ENCODE measurements at regions not wholly inside any gene's neighbourhood (a gene's known extent, or its start where the extent isn't known, plus 50 kb on each side); places are given as distances from the start of the nearest gene placed in this dataset.

DNA sequence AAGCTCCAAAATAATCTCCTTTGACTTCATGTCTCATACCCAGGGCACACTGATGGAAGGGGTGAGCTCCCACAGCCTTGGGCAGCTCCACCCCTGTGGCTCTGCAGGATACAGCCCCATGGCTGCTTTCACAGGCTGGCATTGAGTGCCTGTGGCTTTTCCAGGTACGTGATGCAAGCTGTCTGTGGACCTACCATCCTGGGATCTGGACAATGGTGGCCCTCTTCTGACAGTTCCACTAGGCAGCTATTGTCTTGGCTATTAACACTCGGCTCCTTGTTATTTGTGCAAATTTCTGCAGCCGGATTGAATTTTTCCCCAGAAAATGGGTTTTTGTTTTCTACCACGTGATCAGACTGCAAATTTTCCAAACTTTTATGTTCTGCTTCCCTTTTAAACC lies 634.2 kb downstream of the TSN start:
- DNase-seq (ENCODE audit: low spot score): no peak
- intact Hi-C loops (cut with DNase I): no loop called here

DNA sequence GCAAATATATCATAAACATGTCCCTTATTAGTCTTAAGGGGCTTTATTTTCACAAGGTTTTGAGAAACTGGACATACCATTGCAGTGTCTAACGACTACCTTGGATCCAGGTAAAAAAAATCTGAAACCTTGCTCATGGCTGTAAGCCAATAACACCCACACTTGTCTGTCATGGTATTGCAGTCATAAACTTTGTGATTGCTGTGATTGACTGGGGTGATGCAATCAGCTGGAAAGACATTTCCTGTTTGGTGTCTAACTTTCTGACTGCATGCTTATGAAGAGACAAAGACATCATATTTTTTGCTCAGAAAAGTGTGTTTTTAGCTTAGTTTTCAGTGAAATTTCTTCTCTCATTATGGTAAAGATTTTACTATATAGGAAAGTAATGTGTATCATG lies 635.0 kb downstream of the TSN start:
- intact Hi-C loops (cut with DNase I): no loop called here

DNA sequence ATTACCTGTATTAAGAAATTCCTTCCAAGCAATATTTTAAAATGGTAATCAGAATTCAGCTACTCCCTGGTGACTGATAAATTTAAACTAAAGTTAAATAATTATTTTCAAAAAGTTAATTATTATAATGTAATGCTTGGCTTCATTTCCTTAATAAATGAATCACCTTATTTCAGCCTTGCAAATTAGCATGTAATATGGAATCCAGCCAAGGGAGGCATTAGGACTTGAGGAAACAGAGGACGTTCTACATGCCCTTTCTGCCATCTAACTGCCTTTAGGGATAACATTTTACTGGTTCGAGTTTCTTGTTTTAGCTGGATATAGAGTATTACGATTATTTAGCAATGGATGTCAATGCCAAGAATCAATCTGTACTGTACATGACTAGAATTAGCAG lies 636.3 kb downstream of the TSN start:
- intact Hi-C loops (cut with DNase I): no loop called here
- no peak for DNase-seq (ENCODE audit: low spot score)

More for the DNA sequence above, 635.0 kb downstream of the TSN start:
- no peak for DNase-seq (ENCODE audit: low spot score)

DNA sequence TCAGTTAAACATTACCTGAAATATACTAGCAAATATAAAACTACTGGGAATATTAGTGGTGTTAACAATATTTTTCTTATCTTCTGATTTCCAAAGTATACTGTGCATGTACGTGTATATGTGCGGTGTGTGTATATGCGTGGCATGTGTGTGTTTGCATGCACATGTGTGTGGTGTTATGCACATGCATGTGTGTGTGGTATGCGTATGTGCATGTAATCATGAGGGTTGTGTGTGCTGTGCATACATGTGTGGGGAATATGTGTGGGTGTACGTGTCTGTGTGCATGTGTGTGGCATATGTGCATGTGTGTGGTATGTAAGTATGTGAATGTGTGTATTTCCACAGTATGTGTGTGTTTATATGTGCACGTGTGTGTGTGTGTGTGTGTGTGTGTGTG lies 640.2 kb downstream of the TSN start:
- DNase-seq (ENCODE audit: low spot score): no peak
- intact Hi-C loops (cut with DNase I): no loop called here

DNA sequence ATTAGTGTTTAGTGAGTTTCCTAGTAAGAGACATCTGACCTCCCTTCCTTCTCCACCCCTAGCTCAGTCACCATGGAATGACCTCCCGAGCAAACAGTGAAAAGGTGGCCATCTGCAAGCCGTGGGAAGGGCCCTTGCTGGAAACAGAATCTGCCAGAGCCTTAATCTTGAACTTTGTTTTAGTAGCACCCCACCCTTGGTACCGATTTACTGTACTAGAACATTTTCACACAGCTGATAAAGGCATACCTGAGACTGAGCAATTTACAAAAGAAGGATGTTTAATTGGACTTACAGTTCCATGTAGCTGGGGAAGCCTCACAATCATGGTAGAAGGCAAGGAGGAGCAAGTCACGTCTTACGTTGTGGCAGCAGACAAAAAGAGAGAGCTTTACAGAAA lies 655.8 kb downstream of the TSN start:
- DNase-seq (ENCODE audit: low spot score): no peak
- intact Hi-C loops (cut with DNase I): no loop called here

DNA sequence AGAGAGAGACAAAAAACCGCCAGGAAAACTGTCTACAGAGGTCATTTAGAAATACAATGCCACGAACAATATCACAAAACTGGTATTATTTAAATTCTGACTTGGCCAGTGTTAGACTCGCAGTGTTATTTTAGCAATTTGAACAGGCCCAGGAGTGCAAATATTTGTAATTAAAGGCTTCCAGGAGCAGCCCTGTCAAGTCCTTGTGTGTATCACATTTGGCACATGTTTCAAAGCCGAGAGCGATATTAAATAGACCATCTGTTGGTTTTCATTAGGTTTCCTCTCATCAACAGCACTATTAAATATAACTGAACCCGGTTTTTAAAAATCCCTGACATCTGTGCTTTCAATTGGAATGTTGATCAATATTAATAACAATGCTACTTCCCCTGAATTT lies 656.9 kb downstream of the TSN start:
- intact Hi-C loops (cut with DNase I): no loop called here
- DNase-seq (ENCODE audit: low spot score): no peak

DNA sequence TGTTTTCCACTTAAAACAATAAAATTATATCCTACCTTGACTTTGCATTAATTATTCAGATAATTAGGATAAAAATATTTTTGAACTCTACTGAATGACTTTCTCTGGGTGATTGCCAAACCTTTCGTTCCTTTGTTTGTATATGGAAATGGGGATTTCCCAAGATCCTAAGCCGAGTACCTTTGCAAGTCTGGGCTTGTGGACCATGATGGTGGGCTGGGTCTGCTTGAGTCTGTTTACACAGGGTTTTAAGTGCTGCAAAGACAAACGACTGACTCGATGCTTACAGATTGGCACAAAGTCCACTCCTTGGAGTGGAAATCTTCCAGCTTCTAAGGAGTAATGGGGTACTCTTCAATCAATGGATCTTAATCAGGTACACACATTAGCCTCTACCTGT lies 659.5 kb downstream of the TSN start:
- intact Hi-C loops (cut with DNase I): no loop called here
- no peak for DNase-seq (ENCODE audit: low spot score)

DNA sequence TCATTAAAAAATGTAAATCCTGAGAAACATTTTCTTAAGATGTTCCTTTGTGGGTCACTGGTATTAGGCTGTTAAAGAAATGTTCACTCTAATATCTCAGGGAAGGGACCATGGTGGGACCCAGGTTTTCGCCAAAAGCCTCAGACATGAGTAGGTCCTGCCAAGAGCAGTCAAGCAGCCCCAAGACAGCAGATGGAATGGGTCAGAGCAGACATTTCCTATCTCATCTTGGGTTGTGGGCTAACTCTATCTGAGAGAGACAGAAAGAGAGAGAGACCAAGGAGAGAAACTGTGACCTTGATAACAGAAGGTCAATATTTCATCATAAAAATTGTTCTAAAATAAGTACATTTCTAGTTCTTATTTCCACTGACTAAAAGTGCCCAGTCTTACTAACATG lies 661.7 kb downstream of the TSN start:
- no peak for DNase-seq (ENCODE audit: low spot score)
- intact Hi-C loops (cut with DNase I): no loop called here

DNA sequence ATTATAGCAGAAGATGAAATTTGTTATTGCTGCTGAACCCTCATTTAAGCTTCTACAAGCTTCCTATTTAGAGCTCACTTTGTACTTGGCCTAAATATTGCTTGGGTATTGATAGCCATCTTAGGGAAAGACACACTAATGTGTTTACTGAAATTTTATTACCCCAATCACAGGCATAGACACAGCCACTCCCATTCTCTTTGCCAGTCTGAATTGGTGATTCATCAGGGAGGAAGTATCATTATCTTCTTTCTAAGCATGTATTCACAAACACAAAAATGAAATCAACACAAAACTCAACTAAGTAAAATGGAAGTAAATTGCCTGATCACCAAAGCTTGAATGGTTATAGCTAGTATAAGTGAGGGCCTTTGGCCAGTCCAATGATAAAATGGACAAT lies 666.3 kb downstream of the TSN start:
- intact Hi-C loops (cut with DNase I): no loop called here
- DNase-seq (ENCODE audit: low spot score): no peak

DNA sequence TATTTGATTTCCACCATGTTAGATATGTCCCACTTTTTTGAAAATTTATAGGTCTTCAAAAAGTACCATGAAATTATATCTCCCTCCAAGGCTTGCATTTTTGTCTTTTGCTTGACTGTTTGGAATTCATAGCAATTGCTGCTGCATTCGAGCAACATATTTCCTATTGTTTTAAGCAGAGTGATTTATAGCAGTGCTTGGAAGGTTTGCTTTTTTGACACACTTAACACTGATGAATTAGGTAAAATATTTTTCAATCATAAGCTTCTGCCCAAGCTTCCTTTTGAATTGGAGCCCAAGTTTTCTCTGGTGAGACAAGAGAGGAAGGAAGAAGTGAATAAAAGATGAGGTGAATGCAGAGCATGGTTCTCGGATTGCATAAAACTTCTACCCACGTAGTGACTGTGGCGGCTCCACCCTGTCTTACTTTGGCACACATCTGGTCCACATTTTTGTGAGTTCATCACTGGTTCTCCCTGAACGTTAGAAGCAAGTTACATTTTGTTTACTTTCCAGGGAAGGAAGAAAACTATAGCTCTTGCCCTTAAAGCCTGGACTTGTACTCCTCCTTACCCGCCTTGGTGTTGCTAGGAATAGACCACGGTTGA lies 667.0 kb downstream of the TSN start:
- intact Hi-C loops (cut with DNase I): no loop called here

DNA sequence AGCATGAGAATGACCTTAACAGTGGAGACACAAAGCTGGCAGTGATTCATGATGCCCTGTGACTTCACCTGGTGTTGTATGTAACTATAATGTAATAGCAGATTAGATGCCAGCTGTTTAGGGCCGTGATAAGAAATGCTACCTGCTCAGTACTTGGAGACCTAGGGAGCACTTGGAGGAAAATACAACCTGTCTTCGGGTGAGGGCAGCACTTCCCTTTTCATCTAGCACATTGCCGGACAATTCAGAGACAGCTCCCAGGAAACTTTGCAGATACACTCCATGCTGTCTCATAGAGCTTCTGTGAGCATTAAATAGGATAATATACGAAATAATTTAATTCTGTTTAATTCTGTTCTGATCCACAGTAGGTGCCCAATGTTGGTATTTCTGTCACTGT lies 668.5 kb downstream of the TSN start:
- DNase-seq (ENCODE audit: low spot score): no peak
- intact Hi-C loops (cut with DNase I): no loop called here

More for the DNA sequence above, 667.0 kb downstream of the TSN start:
- no peak for DNase-seq (ENCODE audit: low spot score)

DNA sequence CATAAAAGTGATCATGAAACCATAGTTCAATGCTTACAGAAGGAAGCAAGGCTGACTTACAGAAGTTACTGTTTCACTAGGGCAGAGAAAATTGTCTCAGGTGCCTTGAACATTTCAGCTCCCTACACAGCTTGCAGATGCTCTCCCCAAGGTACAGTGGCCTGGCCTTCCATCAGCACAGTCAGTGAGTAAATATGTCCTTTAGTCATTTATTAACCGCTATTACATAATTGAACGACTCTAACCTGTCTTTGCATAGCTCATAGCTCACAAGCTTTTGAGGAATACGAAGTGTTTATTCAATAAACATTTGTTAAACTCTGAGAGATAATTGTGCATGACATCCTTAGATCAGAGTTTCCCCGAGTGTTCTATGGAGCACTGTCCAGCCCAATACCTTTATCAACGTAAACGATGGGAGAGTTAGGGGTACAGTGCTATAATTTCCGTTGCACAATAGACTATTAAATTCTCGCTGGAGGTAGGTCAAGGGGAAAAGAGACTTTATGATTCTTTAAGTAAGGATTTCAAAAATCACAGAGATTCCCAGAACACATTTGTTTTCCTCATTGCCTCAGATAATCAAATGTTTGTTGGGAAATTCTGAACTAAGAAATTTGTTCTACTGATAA lies 677.8 kb downstream of the TSN start:
- intact Hi-C loops (cut with DNase I): no loop called here
- DNase-seq (ENCODE audit: low spot score): no peak

DNA sequence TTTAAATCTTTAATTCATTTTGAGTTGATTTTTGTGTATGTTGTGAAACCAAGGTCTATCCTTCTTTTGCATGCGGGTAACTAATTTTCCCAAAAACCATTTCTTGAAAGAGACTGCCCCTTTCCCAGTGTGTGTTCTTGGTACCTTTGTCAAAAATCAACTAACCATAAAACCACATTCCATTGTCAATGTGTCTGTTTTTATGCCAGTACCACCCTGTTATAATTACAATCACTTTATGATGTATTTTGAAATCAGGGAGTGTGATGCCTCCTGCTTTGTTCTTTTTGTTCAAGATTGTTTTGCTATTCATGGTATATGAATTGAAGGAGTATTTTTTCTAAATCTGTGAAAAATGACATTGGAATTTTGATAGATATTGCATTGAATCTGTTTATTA lies 689.6 kb downstream of the TSN start:
- intact Hi-C loops (cut with DNase I): no loop called here
- no peak for DNase-seq (ENCODE audit: low spot score)

DNA sequence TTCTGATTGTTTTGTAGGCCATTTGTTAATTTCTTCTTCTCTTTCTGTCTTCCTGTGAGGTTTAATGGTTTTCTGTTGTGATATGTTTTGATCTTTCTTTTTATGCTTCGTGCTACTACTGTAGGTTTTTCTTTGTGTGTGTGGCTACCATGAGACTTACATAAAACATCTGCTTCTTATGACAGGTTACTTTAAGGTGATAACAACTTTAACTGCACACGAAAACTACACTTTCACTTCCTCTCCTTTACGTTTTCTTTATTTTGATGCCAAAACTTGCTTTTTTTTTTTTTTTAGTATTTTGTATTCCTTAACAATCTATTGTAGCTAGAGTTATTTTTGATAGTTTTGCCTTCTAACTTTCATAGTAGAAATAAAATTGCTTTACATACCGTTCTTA lies 691.3 kb downstream of the TSN start:
- intact Hi-C loops (cut with DNase I): no loop called here
- DNase-seq (ENCODE audit: low spot score): no peak

DNA sequence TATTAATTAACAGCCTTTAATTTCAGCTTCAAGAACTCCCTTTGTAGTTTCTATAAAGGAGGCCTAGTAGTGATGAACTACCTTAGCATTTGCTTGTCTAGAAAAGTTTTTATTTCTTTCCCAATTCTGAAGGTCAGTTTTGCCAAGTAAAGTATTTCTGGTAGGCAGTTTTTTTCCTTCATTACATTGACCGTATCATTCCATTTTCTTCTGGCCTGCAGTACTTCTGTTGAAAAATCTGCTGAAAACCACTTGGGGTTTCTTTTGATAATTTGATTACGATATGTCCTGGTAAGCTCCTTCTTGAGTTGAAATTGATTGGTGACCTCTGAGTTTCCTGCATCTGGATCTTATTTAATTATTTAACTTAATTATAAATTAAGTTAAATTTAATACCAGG lies 691.8 kb downstream of the TSN start:
- intact Hi-C loops (cut with DNase I): no loop called here
- no peak for DNase-seq (ENCODE audit: low spot score)

DNA sequence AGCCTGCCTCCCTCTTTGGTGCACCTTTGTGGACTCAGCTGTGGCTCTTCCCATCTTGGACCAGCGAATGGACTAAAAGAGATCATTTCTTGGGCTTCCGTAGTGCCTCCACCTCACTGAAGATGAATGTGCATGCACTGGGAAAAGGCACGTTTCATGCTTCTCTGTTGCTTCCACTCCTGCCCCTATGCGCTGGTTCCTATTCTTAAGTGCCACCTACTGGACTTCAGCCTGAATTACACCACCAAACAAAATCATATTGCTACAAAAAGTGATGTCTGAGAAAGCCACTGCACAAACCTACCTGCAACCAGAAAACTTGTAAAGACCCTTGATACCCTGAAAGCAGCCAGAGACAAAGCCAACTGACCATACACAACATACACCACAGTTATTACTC lies 695.6 kb downstream of the TSN start:
- intact Hi-C loops (cut with DNase I): no loop called here
- DNase-seq (ENCODE audit: low spot score): no peak

DNA sequence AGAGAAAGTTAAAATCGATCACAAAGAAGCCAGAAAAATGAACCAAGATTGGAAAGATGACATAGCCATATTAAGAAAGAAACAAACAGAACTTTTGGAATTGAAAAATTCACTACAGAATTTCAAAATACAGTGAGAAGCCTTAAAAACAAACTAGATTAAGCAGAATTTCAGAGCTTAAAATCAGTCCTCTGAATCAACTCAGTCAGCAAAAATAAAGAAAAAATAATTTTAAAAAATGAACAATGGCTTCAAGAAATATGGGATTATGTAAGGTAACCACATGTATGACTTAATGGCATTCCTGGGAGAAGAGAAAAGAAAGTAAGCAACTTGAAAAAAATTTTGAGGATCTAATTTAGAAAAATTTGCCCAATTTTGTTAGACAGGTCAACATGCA lies 696.2 kb downstream of the TSN start:
- intact Hi-C loops (cut with DNase I): no loop called here
- no peak for DNase-seq (ENCODE audit: low spot score)

DNA sequence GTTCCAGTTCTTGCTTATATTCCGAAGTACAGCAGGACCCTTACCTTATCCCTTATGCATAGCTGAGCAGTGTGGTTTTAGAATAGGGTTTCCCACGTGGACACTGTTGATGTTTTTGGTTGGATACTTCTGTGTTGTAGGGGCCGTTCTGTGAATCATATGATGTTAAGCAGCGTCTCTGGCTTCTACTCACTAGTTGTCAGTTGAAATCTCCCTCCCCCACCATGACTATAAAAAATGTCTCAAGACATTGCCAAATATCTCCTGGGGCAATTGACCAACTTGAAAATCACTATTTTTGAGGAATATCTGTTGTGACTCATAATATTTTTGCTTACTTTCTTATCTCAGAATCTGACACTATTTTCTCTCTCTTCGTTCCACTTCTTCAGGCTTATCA lies 713.7 kb downstream of the TSN start:
- no peak for DNase-seq (ENCODE audit: low spot score)
- intact Hi-C loops (cut with DNase I): no loop called here

DNA sequence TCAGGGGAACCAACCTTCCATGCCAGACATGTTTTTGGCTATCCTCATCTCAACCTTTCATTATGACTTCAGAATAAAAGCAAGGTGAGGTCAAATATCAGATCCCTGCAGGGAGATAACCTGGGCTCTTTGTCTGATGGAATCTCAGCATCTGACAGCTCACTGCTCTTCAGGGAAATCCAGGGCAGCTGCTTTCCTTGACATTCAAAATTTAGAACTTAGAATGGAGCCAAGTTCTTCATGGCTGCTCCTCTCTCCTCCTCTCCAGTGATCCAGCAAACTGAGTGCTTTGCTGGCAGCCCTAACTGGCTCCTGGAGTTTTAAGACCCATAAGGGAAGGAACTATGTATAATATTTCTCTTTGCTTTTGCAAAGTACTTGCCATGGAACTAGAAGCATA lies 716.3 kb downstream of the TSN start:
- intact Hi-C loops (cut with DNase I): no loop called here
- no peak for DNase-seq (ENCODE audit: low spot score)

DNA sequence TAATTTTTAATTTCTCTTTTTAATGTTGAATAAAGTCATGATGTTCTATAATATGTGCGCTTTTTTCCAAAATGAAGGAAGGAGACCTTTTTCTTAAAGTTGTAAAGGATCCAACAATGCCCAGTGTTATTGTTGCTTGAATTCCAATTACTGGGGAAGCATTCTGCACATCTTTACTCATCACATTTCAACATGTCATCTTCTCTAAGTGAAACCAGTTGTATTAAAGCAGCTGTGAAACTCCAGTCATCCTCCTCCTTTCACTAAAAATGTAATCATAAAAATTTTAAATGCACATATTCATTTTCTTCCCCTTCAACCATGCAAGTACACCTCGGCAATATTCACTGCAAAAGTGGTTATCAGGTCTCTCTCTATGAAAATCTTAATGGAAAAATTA lies 722.7 kb downstream of the TSN start:
- intact Hi-C loops (cut with DNase I): no loop called here
- DNase-seq (ENCODE audit: low spot score): no peak

DNA sequence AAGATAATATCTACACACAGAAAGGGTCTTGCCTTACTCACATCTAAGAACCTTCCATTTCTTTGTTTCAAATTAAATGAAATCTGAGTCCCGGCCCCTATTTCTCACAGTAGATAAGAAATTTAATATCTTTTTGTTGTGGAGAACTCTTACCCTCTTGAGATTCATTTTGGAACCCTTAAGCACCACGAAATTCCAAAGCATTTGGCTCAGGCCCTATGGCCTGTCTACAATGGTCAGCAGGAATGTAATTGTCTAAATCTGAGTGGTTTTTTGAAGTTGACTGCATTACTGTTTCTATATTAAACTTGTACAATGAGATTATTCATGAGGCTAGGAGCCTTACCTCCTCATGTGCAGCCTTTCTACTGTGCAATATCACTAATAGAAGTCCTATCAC lies 723.3 kb downstream of the TSN start:
- intact Hi-C loops (cut with DNase I): no loop called here
- no peak for DNase-seq (ENCODE audit: low spot score)

All from posterior vena cava (tissue), 2 donors.